ENCODE measurements at regions not wholly inside any gene's neighbourhood (a gene's known extent, or its start where the extent isn't known, plus 50 kb on each side); places are given as distances from the start of the nearest gene placed in this dataset.

DNA sequence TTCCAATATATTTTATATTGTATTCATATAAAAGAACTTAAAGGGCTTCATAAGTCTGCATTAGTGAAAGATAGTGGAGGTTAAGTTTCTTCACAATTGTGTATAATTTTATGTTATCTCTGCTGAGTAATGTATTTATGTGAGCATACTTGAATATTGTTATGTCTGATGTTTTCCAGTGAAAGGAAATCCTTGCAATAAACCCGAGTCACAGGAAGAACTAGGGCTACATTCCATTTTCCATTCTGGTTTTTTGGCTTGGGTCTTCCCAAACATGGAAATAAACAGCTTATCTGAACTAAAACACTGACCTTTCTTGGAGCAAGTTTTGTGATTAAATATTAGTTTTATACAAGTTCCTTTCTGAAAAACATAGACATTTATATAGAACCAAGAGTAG lies 231.3 kb upstream of the GPRIN3 start:
- DNase-seq (ENCODE audit: extremely low read depth, low read depth), result no peak
- TF ChIP-seq, protein P1, sequence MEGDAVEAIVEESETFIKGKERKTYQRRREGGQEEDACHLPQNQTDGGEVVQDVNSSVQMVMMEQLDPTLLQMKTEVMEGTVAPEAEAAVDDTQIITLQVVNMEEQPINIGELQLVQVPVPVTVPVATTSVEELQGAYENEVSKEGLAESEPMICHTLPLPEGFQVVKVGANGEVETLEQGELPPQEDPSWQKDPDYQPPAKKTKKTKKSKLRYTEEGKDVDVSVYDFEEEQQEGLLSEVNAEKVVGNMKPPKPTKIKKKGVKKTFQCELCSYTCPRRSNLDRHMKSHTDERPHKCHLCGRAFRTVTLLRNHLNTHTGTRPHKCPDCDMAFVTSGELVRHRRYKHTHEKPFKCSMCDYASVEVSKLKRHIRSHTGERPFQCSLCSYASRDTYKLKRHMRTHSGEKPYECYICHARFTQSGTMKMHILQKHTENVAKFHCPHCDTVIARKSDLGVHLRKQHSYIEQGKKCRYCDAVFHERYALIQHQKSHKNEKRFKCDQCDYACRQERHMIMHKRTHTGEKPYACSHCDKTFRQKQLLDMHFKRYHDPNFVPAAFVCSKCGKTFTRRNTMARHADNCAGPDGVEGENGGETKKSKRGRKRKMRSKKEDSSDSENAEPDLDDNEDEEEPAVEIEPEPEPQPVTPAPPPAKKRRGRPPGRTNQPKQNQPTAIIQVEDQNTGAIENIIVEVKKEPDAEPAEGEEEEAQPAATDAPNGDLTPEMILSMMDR (IDR thresholded peaks at IDR 0.05; ENCODE audit: low read depth, low read length), result no peak

DNA sequence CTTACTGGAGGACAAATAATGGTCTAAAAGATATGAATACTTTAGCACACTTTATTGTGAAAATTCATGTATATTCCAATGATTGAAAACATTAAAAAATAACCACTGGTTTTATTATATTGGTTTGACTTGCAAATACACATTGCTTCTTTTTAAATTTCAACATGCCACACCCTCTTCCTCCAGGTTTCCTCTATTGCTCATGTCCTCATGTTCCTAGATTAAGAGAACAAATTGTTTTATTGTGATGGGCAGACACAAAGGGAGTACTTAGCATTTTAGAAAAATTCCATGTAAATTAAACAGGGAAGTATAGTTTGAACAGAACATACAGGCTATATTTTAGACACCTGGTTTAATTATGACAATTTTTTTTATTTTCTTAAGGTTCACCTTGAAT lies 230.6 kb upstream of the GPRIN3 start:
- no peak for DNase-seq (ENCODE audit: extremely low read depth, low read depth)

DNA sequence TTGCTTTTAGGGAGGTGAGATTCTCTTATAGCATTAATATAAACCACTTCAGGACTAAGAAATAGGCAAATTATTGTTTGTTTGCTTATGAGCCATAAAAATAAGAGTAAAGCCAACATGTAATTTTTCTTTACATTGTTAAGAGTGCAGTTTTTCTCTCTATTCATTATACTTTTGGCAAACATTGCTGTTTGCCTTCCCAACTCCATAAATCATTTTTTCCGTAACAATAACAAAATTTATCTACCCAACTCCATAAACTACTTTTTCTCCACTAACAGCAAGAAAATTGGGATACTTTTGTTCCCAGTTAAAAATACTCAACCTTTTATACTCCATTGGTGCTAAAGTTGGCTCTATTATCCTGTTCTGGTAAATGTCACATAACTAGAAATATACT lies 229.7 kb upstream of the GPRIN3 start:
- no peak for DNase-seq (ENCODE audit: extremely low read depth, low read depth)
- TF ChIP-seq, protein P1 (IDR thresholded peaks at IDR 0.05; ENCODE audit: low read depth, low read length), result no peak

More for the DNA sequence above, 230.6 kb upstream of the GPRIN3 start:
- TF ChIP-seq, protein P1 (IDR thresholded peaks at IDR 0.05; ENCODE audit: low read depth, low read length), result no peak

DNA sequence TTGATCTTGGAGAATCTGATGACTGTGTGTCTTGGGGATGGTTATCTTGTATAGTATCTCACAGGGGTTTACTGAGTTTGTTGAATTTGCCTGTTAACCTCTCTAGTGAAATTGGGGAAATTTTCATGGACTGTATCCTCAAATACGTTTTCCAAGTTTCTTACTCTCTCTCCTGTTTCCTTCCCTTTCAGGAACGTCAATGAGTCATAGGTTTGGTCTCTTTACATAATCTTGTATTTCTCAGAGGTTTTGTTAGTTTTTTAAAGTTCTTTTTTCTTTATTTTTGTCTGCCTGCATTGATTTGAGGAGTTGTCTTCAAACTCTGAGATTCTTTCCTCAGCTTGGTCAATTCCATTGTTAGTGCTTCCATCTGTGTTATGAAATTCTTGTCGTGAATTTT lies 227.7 kb upstream of the GPRIN3 start:
- TF ChIP-seq, protein P1 (IDR thresholded peaks at IDR 0.05; ENCODE audit: low read depth, low read length), result no peak
- DNase-seq (ENCODE audit: extremely low read depth, low read depth), result no peak

DNA sequence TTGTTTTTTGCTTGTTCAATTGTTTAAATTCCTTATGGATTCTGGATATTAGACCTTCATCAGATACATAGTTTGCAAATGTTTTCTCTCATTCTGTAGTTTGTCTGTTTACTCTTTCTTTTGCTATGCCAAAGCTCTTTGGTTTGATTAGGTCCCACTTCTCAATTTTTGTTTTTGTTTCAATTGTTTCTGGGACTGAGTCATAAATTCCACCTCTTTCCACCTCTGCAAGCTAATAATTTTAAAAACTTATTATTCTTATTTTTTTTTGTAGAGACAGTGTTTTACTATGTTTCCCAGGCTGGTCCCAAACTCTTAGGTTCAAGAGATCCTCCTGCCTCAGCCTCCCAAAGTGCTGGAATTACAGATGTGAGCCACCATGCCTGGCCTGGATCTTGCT lies 226.8 kb upstream of the GPRIN3 start:
- TF ChIP-seq, protein P1 (IDR thresholded peaks at IDR 0.05; ENCODE audit: low read depth, low read length), result no peak
- no peak for DNase-seq (ENCODE audit: extremely low read depth, low read depth)

DNA sequence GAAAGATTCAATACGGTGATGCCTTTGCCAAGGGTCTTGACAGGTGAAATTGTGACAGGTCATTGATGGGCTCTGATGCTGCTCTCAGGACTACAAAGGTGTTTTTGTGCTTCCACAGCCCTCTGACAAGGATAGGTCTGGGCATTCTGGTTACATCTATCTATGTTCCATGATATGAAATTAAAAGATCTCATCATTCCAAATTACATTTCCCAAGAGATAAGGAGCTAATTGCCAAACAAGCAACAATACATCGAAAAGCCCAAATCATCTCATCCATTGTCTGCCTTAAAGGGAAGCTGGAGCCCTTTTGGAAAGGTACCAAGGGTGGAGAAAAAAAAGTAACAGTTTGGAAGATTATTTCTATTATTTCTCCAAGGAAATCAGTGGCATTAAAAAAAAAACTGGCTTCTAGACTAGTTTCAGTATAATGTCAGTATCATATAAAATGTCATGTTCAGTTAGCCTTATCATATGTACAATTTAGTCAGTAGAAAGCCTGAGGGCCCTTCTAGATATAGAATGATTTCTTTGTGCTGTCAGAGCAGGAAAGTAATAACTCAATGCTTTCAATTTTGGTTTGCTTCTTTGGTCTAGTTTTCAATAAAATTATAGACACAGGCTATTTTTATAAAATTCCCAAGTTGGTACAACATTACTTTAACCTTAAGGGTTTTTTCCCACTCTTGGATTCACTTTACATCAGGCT lies 224.5 kb upstream of the GPRIN3 start:
- TF ChIP-seq, protein P1 (IDR thresholded peaks at IDR 0.05; ENCODE audit: low read depth, low read length), result no peak
- DNase-seq (ENCODE audit: extremely low read depth, low read depth), result no peak

DNA sequence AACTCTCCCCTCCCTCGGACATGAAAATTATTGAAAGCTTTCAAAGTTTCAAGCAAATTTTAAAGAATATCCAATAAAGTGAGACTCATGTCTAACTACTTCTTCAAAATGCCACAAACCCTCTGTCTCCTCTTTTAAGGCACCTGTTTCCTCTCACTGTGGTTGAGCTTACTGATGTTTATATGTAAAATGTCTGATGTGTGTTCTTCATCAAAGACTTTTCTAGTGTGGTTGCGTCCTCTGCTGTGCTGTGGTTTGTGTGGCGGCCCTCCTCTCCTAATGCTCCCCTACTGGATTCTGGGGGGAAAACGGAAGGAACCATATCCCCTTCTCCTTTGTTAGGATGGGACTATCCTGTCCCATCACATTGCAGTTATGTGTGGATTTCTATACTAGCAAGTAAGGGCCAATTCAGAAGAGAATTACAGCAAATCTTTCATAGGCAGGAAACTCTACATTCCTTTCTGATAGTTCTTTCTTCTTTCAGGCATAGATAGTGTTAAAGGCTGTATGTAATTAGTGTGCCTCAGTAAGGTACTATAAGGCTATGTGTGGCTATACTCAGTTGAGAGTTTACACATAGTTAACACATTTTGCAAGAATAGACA lies 221.0 kb upstream of the GPRIN3 start:
- TF ChIP-seq, protein P1 (IDR thresholded peaks at IDR 0.05; ENCODE audit: low read depth, low read length), result no peak
- DNase-seq (ENCODE audit: extremely low read depth, low read depth), result no peak
